NCI-H446 treated with DMSO at 0.1 percent for 48 hours (cell line): ENCODE measurements at regions not wholly inside any gene's neighbourhood (a gene's known extent, or its start where the extent isn't known, plus 50 kb on each side); places are given as distances from the start of the nearest gene placed in this dataset.

Experiments
- DNase-seq: peaks from one replicate; lab custom pipeline; 2025; lab: John Stamatoyannopoulos, UW

DNA sequence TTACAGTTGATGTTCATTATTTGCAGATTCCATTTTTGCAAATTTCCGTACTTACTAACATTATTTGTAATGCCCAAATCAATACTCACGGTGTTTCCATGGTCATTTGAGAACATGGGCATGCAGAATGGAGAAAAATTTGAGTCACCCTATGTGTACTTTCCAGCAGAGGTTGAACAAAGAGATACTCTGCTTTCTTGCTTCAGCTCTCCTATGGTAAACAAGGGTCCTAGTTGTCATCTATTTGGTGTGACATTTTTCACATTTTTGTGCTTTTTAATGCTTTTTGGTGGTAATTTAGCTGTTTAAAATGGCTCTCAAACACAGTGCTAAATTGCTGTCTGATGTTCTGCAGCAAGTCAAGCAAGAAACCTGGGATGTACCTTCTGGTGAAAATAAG, 444.4 kb upstream of the CELF4 start:
- no peak for DNase-seq

DNA sequence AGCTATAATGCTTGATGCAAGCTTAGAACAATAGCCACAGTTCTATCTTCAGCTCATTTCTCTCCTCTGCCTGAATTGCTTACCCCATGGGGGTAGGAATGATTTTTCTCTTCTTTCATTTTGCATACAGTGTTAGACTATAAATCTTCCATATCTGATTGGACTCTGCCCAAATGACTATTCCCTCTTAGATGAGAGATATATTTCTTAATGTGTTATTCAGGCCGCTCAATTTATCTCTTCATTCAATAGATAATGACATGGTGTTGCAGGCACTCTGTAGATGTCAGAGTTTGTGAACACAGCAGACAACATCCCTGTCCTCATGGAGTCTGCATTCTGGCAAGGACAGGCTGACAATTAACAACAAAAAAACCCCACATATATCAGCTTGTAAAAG, 443.7 kb upstream of the CELF4 start:
- DNase-seq, result no peak

DNA sequence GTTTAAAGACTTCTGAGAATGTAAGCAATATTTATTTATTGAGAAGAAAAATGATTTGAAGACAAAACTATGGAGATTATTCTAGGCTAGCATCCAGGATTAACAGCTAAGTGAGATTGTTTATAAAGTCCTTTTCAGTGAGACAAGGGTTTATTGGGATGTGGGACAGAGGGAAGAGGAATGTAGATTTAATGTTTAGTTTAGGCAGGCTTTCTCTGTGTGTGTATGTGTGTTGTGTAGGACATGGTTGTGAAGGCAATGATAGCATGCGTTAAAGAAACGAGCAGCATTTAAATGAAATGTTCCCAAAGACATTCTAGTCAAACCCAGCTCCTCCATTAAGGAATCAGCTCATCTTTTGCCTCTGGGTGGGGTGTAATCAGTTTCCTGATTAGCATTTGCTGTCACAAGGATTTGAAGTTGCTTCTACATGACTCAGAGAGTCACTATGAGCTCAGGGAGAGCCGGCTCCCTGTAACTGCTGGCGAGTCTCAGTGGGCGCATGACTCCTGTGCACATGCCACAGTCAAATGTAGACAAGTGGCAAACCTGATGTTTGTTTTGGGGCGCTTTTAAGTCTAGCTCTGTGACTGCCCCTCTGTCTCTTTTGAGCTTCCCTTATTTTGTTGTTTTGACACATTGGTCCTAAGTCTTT, 442.2 kb upstream of the CELF4 start:
- no peak for DNase-seq

- DNase-seq, result no peak
These were observed 441.4 kb upstream of the CELF4 start for GRCh38 chr18:38007026-38007425.

DNA sequence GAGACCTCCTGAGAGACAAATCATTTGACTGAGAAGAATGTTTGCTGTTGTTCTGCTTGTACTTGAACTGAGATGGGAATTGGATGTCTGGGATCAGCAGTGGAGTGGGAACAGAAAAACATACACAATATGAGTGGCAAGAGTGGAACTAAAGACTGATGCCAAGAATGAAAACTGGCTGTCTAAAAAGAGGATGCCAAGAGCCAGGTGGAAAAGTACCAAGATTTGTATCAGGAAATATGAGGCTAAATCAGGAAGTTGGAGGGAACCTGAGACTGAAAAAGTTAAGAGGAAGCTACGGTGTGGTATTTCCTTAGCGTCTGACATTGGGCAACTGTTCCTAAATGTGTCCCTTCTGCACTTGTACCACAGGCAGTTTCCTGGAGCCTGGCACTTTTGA, 440.9 kb upstream of the CELF4 start:
- DNase-seq, result peak; percentile 21

DNA sequence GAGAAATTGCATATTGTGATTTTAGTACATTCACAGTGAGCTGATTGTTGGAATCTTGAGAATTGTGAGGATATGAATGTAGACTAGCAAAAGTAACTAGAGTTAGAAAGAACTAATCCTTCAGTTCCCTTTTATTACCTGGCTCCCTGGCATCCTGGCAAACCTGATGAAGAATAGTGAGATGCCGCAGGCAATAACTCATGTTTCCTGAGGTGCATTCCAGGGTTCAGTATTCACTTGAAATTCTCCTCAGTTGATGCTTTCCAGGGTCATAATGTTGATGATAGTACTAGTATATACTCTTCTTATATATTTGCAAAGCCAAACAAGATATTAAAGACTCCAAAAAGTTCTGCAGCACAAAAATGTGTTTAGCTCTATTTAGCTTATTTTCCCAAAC, 432.1 kb upstream of the CELF4 start:
- no peak for DNase-seq

DNA sequence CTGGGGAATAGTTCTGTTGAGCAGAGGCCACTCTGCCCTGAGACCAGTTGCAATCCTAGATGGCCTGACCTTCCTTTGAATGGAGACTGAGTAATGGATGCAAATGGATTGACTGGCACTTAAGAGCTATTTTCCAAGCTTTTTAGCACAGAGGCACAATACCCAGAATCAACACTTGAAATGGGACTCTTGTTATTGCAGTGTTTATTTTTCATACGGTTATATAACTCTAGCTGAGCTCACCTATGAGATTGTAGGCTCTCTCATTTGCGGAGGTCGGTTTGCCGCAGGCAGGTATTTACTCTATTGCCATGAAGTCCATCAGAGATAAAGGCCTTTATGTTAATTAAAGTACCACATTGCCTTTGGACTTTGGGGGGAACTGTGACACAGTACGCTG, 422.3 kb upstream of the CELF4 start:
- DNase-seq, result no peak

- no peak for DNase-seq
These were observed 421.1 kb upstream of the CELF4 start for GRCh38 chr18:37986665-37987064.

DNA sequence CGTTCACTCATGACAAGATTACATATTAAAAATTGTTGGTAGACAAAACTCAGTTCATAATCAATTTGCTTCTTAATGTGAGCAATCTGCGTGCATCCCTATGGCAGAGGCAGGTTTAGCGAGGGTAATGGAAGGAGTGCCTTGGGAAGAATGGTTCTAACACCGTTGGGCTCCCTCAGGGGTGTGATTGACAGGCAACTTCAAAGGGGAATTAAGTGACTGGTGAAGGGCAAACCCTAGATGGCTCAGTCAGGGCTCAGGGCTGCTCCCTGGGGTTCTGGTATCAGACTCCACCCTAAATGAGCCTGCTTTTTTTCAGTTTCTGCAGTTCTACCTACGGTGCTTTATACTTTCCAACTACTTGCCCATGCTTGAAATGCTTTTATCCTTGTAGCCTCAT, 419.5 kb upstream of the CELF4 start:
- no peak for DNase-seq

- no peak for DNase-seq
These were observed 415.0 kb upstream of the CELF4 start for GRCh38 chr18:37980556-37980955.

GRCh38 chr18:37975446-37975845, 409.8 kb upstream of the CELF4 start:
- no peak for DNase-seq

- no peak for DNase-seq
These were observed 401.7 kb upstream of the CELF4 start for GRCh38 chr18:37967261-37967660.

DNA sequence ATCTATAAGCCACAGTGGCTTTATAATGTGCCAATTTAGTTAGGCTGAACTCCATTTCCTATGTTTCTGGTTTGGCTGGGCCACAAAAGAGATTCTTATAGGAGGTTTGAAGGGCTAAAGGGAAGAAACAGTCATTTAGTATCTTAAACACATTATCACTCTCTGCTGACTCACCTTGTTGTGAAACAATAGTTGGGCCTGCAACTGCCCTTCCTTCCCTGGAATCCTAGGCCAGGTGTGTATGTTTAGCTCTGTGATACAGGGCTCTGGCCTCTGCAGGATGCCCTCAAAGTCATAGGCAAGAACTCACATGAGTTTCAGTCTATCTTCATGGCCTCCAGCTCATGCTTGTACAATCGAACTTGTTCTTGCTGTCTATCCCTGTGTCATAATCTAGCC, 400.0 kb upstream of the CELF4 start:
- no peak for DNase-seq

DNA sequence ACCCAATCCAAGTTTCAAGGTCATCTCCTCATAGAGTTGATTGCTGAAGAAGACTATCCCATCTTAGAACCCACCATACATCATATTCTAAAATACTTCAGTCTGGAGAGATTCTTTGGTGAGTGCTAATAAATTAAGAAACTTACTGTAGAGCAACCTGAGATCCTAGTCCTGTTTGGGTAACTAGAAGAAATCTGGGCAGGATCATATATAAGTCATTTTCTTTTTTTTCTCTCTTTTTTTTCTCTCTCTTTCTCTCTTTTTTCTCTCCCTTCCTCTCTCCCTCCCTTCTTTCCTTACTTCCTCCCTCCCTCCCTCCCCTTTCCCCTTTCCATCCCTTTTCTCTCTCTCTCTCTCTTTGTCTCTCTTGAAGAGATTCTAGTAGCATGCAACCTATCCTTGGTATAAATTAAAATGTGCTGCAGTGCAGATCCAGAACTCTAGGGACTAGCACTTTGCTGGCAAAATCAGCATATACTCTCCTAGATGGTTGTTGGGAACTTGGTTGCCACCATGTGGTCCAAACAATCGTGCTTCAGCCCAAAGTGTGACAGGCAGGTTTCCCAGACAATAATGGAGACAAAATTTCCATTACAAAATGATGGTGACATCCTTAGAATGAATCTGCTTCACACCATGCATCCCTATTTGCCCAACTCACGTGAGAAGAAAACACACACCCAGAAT, 399.4 kb upstream of the CELF4 start:
- no peak for DNase-seq

- DNase-seq, result no peak
These were observed 398.2 kb upstream of the CELF4 start for GRCh38 chr18:37963837-37964236.

DNA sequence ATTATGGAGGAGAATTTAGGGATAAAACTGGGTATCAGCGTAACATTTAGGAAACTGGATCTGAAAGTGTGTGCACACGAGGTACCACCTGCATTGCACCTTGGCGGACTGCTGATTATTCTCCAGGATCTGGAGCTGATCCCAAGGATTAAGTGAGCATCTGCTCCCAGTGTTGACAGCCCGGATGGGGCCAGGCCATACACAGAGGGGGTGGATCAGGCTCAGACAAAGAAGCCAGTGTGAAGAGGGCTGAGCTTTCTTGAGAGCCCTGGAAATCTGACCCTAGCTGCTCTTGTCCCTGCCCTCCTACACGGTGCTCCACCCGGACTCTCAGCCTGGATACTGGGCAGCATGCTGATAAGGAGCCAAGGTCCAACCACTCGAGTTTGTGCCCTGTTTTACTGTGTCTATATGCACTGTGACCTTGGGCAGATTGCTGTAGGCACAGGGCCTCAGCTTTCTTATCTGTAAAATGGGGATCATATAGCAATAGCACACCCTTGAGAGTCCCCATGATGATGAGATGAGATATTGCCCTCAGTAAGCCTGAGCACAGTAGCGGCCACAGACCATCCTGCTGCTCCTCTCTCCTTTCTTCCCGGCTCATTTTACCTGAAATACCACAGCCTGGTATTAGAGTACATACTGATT, 396.8 kb upstream of the CELF4 start:
- DNase-seq, result no peak

- no peak for DNase-seq
These were observed 392.9 kb upstream of the CELF4 start for GRCh38 chr18:37958499-37958898.

- no peak for DNase-seq
These were observed 391.3 kb upstream of the CELF4 start for GRCh38 chr18:37956902-37957301.

DNA sequence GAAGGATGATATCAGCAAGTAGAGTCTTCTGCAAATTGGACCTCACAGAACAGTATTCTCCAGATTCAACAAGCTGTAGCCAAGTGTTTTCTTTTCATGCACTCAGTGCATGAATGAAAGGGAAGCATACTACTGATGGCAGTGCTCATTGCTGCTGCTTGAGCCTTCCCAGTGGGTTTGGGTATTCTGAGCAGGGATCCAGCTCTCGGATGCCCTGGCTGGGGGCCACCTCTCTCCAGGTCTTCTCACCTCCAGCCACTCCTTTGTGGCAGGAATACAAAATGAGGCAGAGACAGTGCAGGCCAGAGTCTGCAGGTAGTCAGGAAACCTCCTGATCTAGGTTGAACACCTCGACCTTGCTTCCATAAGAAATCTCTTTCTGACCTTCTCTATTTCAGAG, 390.4 kb upstream of the CELF4 start:
- no peak for DNase-seq

GRCh38 chr18:37955201-37955600, 389.6 kb upstream of the CELF4 start:
- no peak for DNase-seq

- no peak for DNase-seq
These were observed 388.3 kb upstream of the CELF4 start for GRCh38 chr18:37953876-37954275.

DNA sequence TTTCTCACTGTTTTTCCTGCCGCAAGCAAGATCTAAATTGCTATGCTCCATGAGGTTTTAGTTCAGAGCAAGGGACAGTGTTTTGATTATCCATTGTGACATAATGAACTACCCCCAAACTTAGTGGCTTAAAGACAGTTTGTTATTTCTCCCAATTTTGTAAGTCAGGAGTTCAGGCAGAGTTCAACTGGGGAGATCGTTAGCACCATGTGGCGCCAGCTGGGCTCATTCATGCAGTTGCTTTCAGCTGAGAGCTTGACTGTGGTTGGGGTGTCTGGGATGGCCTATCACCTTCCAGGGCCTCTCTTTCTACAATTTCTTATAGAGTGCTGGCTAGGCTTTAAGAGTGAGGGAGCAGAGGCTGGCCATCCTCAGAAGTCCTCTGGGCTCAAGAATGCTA, 382.9 kb upstream of the CELF4 start:
- DNase-seq, result no peak

DNA sequence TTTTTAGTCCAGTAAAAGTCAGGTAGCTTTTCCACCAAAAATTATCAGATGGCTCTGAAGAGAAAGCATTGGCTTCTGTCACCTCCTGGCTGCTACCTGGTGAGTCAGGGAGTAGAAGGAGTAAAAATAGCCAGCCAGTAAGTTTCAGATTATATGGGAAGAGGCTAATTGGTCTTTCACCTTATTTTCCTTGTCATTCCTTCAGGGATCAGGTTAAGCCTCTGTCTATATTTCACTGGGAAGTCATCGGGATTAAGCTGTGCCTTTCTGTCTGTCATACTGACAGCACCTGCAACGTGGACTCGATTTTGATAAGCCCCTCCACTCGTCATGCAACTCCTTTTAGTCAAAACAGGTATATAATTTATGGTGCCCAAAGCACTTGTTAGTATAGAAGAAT, 380.7 kb upstream of the CELF4 start:
- DNase-seq, result no peak
